ENCODE measurements at regions not wholly inside any gene's neighbourhood (a gene's known extent, or its start where the extent isn't known, plus 50 kb on each side); places are given as distances from the start of the nearest gene placed in this dataset.

- H3K36me3 ChIP-seq (ENCODE audit: control insufficient read depth in 1 of 2, insufficient read depth in 2 of 2, low read length in 2 of 2): no peaks in the 10 kb centered on the region
- no peak overlapping the region for H3K27ac ChIP-seq (ENCODE audit: low read depth, low read length)
- BruUV-seq (replicated peaks): no TSS peak
- H3K9me2 ChIP-seq (ENCODE audit: insufficient read depth): no peaks in the 10 kb centered on the region
- intact Hi-C loops (cut with micrococcal nuclease): no loop called here
- H3K27me3 ChIP-seq (ENCODE audit: insufficient read depth, low read length): peaks cover 18% of the 10 kb centered on the region
- ChIA-PET RAD21 (ENCODE audit: low non-redundant PET in 1 of 2, low total read pairs in 2 of 2, uncharacterized antibody in 2 of 2, unreplicated experiment in 2 of 2) (no interaction called here), POLR2A (no interaction called here), CTCF (no interaction called here)
- H3K4me2 ChIP-seq (ENCODE audit: low read length): no peak overlapping the region
- H4K20me1 ChIP-seq (ENCODE audit: insufficient read depth): no peaks in the 10 kb centered on the region
- no peak overlapping the region for H2AFZ ChIP-seq (ENCODE audit: low read depth, low read length, poor library complexity, severe bottlenecking)
- H3K79me2 ChIP-seq (ENCODE audit: insufficient read depth, low read length): no peaks in the 10 kb centered on the region
- DNase-seq (ENCODE audit: low read depth, low spot score) (no peak), ATAC-seq (no peak)
- H3K9ac ChIP-seq (ENCODE audit: low read length): no peak overlapping the region
- H3K9me3 ChIP-seq (ENCODE audit: control insufficient read depth in 1 of 2, insufficient read depth in 1 of 2, low read depth in 1 of 2, low read length in 2 of 2): no peaks in the 10 kb centered on the region
- no peaks in the 10 kb centered on the region for H3K4me1 ChIP-seq (ENCODE audit: control insufficient read depth in 1 of 2, insufficient read depth in 2 of 2, low read length in 2 of 2)
- no peak for TF ChIP-seq SP1 (IDR thresholded peaks at IDR 0.05; ENCODE audit: low read depth)
- TF ChIP-seq MAX (IDR thresholded peaks at IDR 0.05): no peak
- TF ChIP-seq SRF (IDR thresholded peaks at IDR 0.05; ENCODE audit: low read depth): no peak
- H3K4me3 ChIP-seq (replicated peaks in 1 of 2; ENCODE audit: low read depth in 1 of 2, low read length in 2 of 2): no peak overlapping the region
Observed at GRCh38 chr9:120030847-120031246, 549.1 kb downstream of the CDK5RAP2 start.

GRCh38 chr9:120018550-120018949 is 561.4 kb downstream of the CDK5RAP2 start:
- no peak overlapping the region for H3K4me3 ChIP-seq (replicated peaks in 1 of 2; ENCODE audit: low read depth in 1 of 2, low read length in 2 of 2)
- intact Hi-C loops (cut with micrococcal nuclease): no loop called here
- H3K4me2 ChIP-seq (ENCODE audit: low read length): no peak overlapping the region
- no peaks in the 10 kb centered on the region for H3K9me2 ChIP-seq (ENCODE audit: insufficient read depth)
- ATAC-seq (no peak), DNase-seq (ENCODE audit: low read depth, low spot score) (no peak)
- RAD21 ChIA-PET (ENCODE audit: low non-redundant PET in 1 of 2, low total read pairs in 2 of 2, uncharacterized antibody in 2 of 2, unreplicated experiment in 2 of 2): no interaction called here
- H3K36me3 ChIP-seq (ENCODE audit: control insufficient read depth in 1 of 2, insufficient read depth in 2 of 2, low read length in 2 of 2): no peaks in the 10 kb centered on the region
- no peaks in the 10 kb centered on the region for H3K27me3 ChIP-seq (ENCODE audit: insufficient read depth, low read length)
- TF ChIP-seq ZBTB33 (IDR thresholded peaks at IDR 0.05; ENCODE audit: extremely low read depth, insufficient replicate concordance, low read length) (no peak), ZFX (IDR thresholded peaks at IDR 0.05) (no peak), JUND (IDR thresholded peaks at IDR 0.05) (no peak)
- no peaks in the 10 kb centered on the region for H4K20me1 ChIP-seq (ENCODE audit: insufficient read depth)
- POLR2A ChIA-PET: no interaction called here
- no peaks in the 10 kb centered on the region for H3K79me2 ChIP-seq (ENCODE audit: insufficient read depth, low read length)
- no peaks in the 10 kb centered on the region for H3K4me1 ChIP-seq (ENCODE audit: control insufficient read depth in 1 of 2, insufficient read depth in 2 of 2, low read length in 2 of 2)
- H3K9me3 ChIP-seq (ENCODE audit: control insufficient read depth in 1 of 2, insufficient read depth in 1 of 2, low read depth in 1 of 2, low read length in 2 of 2): no peaks in the 10 kb centered on the region
- H2AFZ ChIP-seq (ENCODE audit: low read depth, low read length, poor library complexity, severe bottlenecking): no peak overlapping the region
- CTCF ChIA-PET: no interaction called here
- no peak overlapping the region for H3K27ac ChIP-seq (ENCODE audit: low read depth, low read length)
- BruUV-seq (replicated peaks): no TSS peak
- H3K9ac ChIP-seq (ENCODE audit: low read length): no peak overlapping the region

Measured in HCT116 (cell line).